HG03064 (cell line): ENCODE measurements at regions not wholly inside any gene's neighbourhood (a gene's known extent, or its start where the extent isn't known, plus 50 kb on each side); places are given as distances from the start of the nearest gene placed in this dataset.

ENCODE experiments used
- ATAC-seq: cut with Tn5 transposase; IDR thresholded peaks from one replicate; pipeline ENCODE4 v1.9.1; 2021; ENCODE audit warnings: low read depth; ENCODE audit not compliant: unreplicated experiment

- ATAC-seq, result no peak
Observed at GRCh38 chr1:221331273-221332183, 410.4 kb downstream of the DUSP10 start.

GRCh38 chr1:221334062-221334461 is 407.8 kb downstream of the DUSP10 start:
- ATAC-seq, result no peak

- no peak for ATAC-seq
Observed at GRCh38 chr1:221335161-221336101, 406.5 kb downstream of the DUSP10 start.

GRCh38 chr1:221336126-221336525 is 405.8 kb downstream of the DUSP10 start:
- no peak for ATAC-seq

GRCh38 chr1:221337106-221337505 is 404.8 kb downstream of the DUSP10 start:
- no peak for ATAC-seq

- no peak for ATAC-seq
Observed at GRCh38 chr1:221343136-221343535, 398.8 kb downstream of the DUSP10 start.

GRCh38 chr1:221343607-221344006 is 398.3 kb downstream of the DUSP10 start:
- no peak for ATAC-seq

- no peak for ATAC-seq
Observed at GRCh38 chr1:221344693-221345092, 397.2 kb downstream of the DUSP10 start.

- ATAC-seq, result no peak
Observed at GRCh38 chr1:221347706-221348105, 394.2 kb downstream of the DUSP10 start.

- no peak for ATAC-seq
Observed at GRCh38 chr1:221350091-221350490, 391.8 kb downstream of the DUSP10 start.

GRCh38 chr1:221356693-221357092 is 385.2 kb downstream of the DUSP10 start:
- ATAC-seq, result no peak

GRCh38 chr1:221363039-221363438 is 378.9 kb downstream of the DUSP10 start:
- ATAC-seq, result no peak

GRCh38 chr1:221366495-221367110 is 375.3 kb downstream of the DUSP10 start:
- ATAC-seq, result no peak

GRCh38 chr1:221371705-221372104 is 370.2 kb downstream of the DUSP10 start:
- no peak for ATAC-seq

GRCh38 chr1:221373795-221374194 is 368.1 kb downstream of the DUSP10 start:
- no peak for ATAC-seq

- no peak for ATAC-seq
Observed at GRCh38 chr1:221376286-221376685, 365.6 kb downstream of the DUSP10 start.

- ATAC-seq, result no peak
Observed at GRCh38 chr1:221381910-221382623, 359.8 kb downstream of the DUSP10 start.

GRCh38 chr1:221392453-221392852 is 349.4 kb downstream of the DUSP10 start:
- ATAC-seq, result no peak

- ATAC-seq, result no peak
Observed at GRCh38 chr1:221394011-221394544, 347.8 kb downstream of the DUSP10 start.

- ATAC-seq, result no peak
Observed at GRCh38 chr1:221396526-221396925, 345.4 kb downstream of the DUSP10 start.
